Neural progenitor cell (in vitro differentiated cells): ENCODE measurements at regions not wholly inside any gene's neighbourhood (a gene's known extent, or its start where the extent isn't known, plus 50 kb on each side); places are given as distances from the start of the nearest gene placed in this dataset.

Experiments
- CTCF ChIP-seq: fragments of 200-600 bp; sonication (generic); IDR thresholded peaks from 2 replicates; pipeline ENCODE4 v1.5.1; 2017; ENCODE audit warnings: antibody characterized with exemption, mild to moderate bottlenecking
- EZH2 ChIP-seq: fragments of 200-600 bp; sonication (generic); IDR thresholded peaks from 2 replicates; pipeline ENCODE4 v1.6.1; 2017; ENCODE audit warnings: antibody characterized with exemption, mild to moderate bottlenecking, moderate library complexity
- EZH2phosphoT487 ChIP-seq: fragments of 200-600 bp; sonication (generic); IDR thresholded peaks from 2 replicates; pipeline ENCODE4 v1.6.1; 2017; ENCODE audit warnings: antibody characterized with exemption

- no peak for TF ChIP-seq CTCF
- TF ChIP-seq EZH2 = no peak
- no peak for TF ChIP-seq EZH2phosphoT487
Observed at GRCh38 chr7:348962-349743, 59.2 kb downstream of the FOXL3 start.
